HG03280 (cell line): ENCODE measurements at regions not wholly inside any gene's neighbourhood (a gene's known extent, or its start where the extent isn't known, plus 50 kb on each side); places are given as distances from the start of the nearest gene placed in this dataset.
"Not testable (repeated sequence)": the region's sequence is repeated elsewhere in the genome, so short reads cannot be mapped to it uniquely, and the experiment has no call there.

Experiments used
- ATAC-seq: cut with Tn5 transposase; IDR thresholded peaks from one replicate; pipeline ENCODE4 v1.9.1; 2021; ENCODE audit warnings: mild to moderate bottlenecking, moderate library complexity; ENCODE audit not compliant: unreplicated experiment

- ATAC-seq = no peak
Measured at GRCh38 chr14:101254805-101255764, 306.2 kb upstream of the DIO3 start.

GRCh38 chr14:101255765-101256125 lies 305.6 kb upstream of the DIO3 start:
- ATAC-seq = no peak

GRCh38 chr14:101256266-101256665 lies 305.0 kb upstream of the DIO3 start:
- no peak for ATAC-seq

GRCh38 chr14:101257551-101257950 lies 303.7 kb upstream of the DIO3 start:
- ATAC-seq = no peak

- ATAC-seq = no peak
Measured at GRCh38 chr14:101259748-101260147, 301.5 kb upstream of the DIO3 start.

- not testable (repeated sequence) for ATAC-seq
Measured at GRCh38 chr14:101266441-101266840, 294.9 kb upstream of the DIO3 start.

GRCh38 chr14:101273091-101273490 lies 288.2 kb upstream of the DIO3 start:
- no peak for ATAC-seq

- no peak for ATAC-seq
Measured at GRCh38 chr14:101276309-101277091, 284.8 kb upstream of the DIO3 start.

GRCh38 chr14:101282418-101282817 lies 278.9 kb upstream of the DIO3 start:
- no peak for ATAC-seq

GRCh38 chr14:101284711-101285110 lies 276.6 kb upstream of the DIO3 start:
- no peak for ATAC-seq

GRCh38 chr14:101286271-101287018 lies 274.9 kb upstream of the DIO3 start:
- no peak for ATAC-seq

GRCh38 chr14:101288436-101289229 lies 272.7 kb upstream of the DIO3 start:
- no peak for ATAC-seq

GRCh38 chr14:101289230-101289690 lies 272.0 kb upstream of the DIO3 start:
- no peak for ATAC-seq

- no peak for ATAC-seq
Measured at GRCh38 chr14:101289911-101290310, 271.4 kb upstream of the DIO3 start.

GRCh38 chr14:101290611-101291010 lies 270.7 kb upstream of the DIO3 start:
- ATAC-seq = no peak

GRCh38 chr14:101291390-101291789 lies 269.9 kb upstream of the DIO3 start:
- no peak for ATAC-seq

GRCh38 chr14:101292448-101292847 lies 268.8 kb upstream of the DIO3 start:
- ATAC-seq = no peak

- no peak for ATAC-seq
Measured at GRCh38 chr14:101293605-101294004, 267.7 kb upstream of the DIO3 start.

GRCh38 chr14:101294136-101294535 lies 267.2 kb upstream of the DIO3 start:
- no peak for ATAC-seq

GRCh38 chr14:101299781-101300180 lies 261.5 kb upstream of the DIO3 start:
- ATAC-seq = not testable (repeated sequence)
